Astrocyte (in vitro differentiated cells and primary cell): ENCODE measurements at regions not wholly inside any gene's neighbourhood (a gene's known extent, or its start where the extent isn't known, plus 50 kb on each side); places are given as distances from the start of the nearest gene placed in this dataset.
"Not testable (repeated sequence)": the region's sequence is repeated elsewhere in the genome, so short reads cannot be mapped to it uniquely, and the experiment has no call there.

Experiments used
- DNase-seq: peaks from one replicate; pipeline ENCODE4 v3.0.0-alpha.2; 2010; ENCODE audit warnings: low read depth
- FAIRE-seq: peaks from 2 replicates; lab custom pipeline; 2011; peaks lifted over from hg19 to GRCh38; lab: Jason Lieb, UNC
- H2AFZ ChIP-seq: 2 replicates; pipeline ENCODE4 v1.6.0; 2012; ENCODE audit warnings: low read depth, low read length, inconsistent platforms
- H3K27ac ChIP-seq: 2 replicates; pipeline ENCODE4 v1.5.1; 2011; ENCODE audit warnings: low read depth, low read length, inconsistent platforms
- H3K27me3 ChIP-seq: 2 replicates; pipeline ENCODE4 v1.6.0; 2011; ENCODE audit warnings: low read length, inconsistent platforms; ENCODE audit not compliant: insufficient read depth
- H3K36me3 ChIP-seq: 2 replicates; pipeline ENCODE4 v1.5.1; 2011; ENCODE audit warnings: low read length, inconsistent platforms; ENCODE audit not compliant: insufficient read depth
- H3K4me1 ChIP-seq: 2 replicates; pipeline ENCODE4 v1.5.1; 2011; ENCODE audit warnings: low read length, inconsistent platforms; ENCODE audit not compliant: insufficient read depth
- H3K4me2 ChIP-seq: 2 replicates; pipeline ENCODE4 v1.6.0; 2012; ENCODE audit warnings: low read length, inconsistent platforms
- H3K4me3 ChIP-seq: 2 replicates; pipeline ENCODE4 v1.5.1; 2011; ENCODE audit warnings: low read depth, mild to moderate bottlenecking, low read length, inconsistent platforms; ENCODE audit not compliant: insufficient read depth
- H3K79me2 ChIP-seq: 2 replicates; pipeline ENCODE4 v1.6.0; 2012; ENCODE audit warnings: mild to moderate bottlenecking, low read length, inconsistent platforms; ENCODE audit not compliant: insufficient read depth
- H3K9ac ChIP-seq: 2 replicates; pipeline ENCODE4 v1.6.0; 2012; ENCODE audit warnings: mild to moderate bottlenecking, low read length, inconsistent platforms
- H3K9me3 ChIP-seq: 2 replicates; pipeline ENCODE4 v1.5.1; 2012; ENCODE audit warnings: low read depth, mild to moderate bottlenecking, low read length, inconsistent platforms; ENCODE audit not compliant: insufficient read depth
- H4K20me1 ChIP-seq: 2 replicates; pipeline ENCODE4 v1.6.0; 2012; ENCODE audit warnings: low read length, inconsistent platforms; ENCODE audit not compliant: insufficient read depth
- H3K27ac Mint-ChIP-seq: one replicate; pipeline ENCODE4 v1.8.0; 2021; ENCODE audit warnings: mild to moderate bottlenecking, mixed read lengths; ENCODE audit not compliant: unreplicated experiment
- H3K27me3 Mint-ChIP-seq: one replicate; pipeline ENCODE4 v1.8.0; 2021; ENCODE audit warnings: low read depth, mixed read lengths; ENCODE audit not compliant: unreplicated experiment
- H3K36me3 Mint-ChIP-seq: one replicate; pipeline ENCODE4 v1.8.0; 2021; ENCODE audit warnings: low read depth, mixed read lengths; ENCODE audit not compliant: unreplicated experiment
- H3K4me1 Mint-ChIP-seq: one replicate; pipeline ENCODE4 v1.8.0; 2021; ENCODE audit warnings: low read depth, mixed read lengths; ENCODE audit not compliant: unreplicated experiment
- H3K4me3 Mint-ChIP-seq: one replicate; pipeline ENCODE4 v1.8.0; 2021; ENCODE audit warnings: mild to moderate bottlenecking, moderate library complexity, mixed read lengths; ENCODE audit not compliant: unreplicated experiment
- H3K9me3 Mint-ChIP-seq: one replicate; pipeline ENCODE4 v1.8.0; 2021; ENCODE audit warnings: mild to moderate bottlenecking, mixed read lengths; ENCODE audit not compliant: unreplicated experiment
- EZH2 ChIP-seq: IDR thresholded peaks from 2 replicates; pipeline ENCODE4 v1.6.1; 2012; ENCODE audit warnings: mild to moderate bottlenecking, low read length, inconsistent platforms; ENCODE audit not compliant: insufficient read depth
- TF ChIP-seq, protein P1 (sequence below): IDR thresholded peaks from 2 replicates; pipeline ENCODE4 v1.5.1; 2011; ENCODE audit warnings: low read depth, mild to moderate bottlenecking, inconsistent platforms, low read length, moderate library complexity; ENCODE audit not compliant: insufficient read depth

DNA sequence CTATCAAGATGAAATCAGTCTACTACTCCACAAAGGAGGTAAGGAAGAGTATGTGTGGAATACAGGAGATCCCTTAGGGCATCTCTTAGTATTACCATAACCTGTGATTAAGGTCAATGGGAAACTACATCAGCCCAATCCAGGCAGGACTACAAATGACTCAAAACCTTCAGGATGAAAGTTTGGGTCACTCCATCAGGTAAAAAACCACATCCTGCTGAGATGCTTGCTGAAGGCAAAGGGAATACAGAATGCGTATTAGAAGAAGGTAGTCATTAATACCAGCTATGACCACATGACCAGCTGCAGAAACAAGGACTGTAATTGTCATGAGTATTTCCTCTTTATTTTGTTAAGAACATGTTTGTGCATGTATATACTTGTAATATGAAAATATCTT is 418.8 kb downstream of the DTWD2 start:
- not testable (repeated sequence) for H3K9ac ChIP-seq, H3K36me3 ChIP-seq, H3K36me3 Mint-ChIP-seq, H3K4me3 Mint-ChIP-seq, FAIRE-seq, H3K4me3 ChIP-seq, H3K9me3 Mint-ChIP-seq, H3K27me3 Mint-ChIP-seq, H3K4me1 ChIP-seq, H3K79me2 ChIP-seq, H2AFZ ChIP-seq, H3K27ac Mint-ChIP-seq, H4K20me1 ChIP-seq, H3K4me1 Mint-ChIP-seq, H3K27me3 ChIP-seq, H3K9me3 ChIP-seq, DNase-seq, H3K4me2 ChIP-seq, H3K27ac ChIP-seq

DNA sequence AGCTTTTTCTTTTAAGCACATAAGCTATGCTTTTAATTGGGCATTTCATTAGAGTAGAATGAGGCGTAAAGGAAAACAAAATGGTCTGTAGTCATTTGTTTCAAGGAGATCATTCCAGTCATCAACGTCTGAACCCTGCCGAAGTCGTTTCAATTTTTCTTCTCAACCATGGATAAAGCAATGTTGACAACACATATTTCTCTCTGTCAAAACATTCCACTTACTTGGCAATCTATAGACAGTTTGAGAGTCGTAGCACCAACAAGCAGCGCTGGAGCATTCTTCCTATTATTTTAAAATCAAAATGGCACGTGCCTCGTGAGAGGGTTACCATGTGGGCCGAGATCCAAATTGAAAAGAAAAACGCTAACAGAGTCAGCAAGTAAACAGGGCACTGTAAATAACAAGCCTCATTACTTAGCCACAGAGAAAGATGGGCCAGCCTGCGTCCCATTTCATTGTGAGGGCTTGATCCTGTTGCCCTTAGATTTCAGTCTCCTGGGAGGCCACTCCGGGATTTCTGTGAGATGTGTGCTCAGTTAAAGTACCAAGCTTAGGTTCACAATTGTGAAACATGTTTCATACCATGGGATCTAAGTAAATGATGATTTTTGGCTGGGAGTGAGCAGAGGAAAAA is 422.9 kb downstream of the DTWD2 start:
- no peak for FAIRE-seq
- TF ChIP-seq, protein P1, sequence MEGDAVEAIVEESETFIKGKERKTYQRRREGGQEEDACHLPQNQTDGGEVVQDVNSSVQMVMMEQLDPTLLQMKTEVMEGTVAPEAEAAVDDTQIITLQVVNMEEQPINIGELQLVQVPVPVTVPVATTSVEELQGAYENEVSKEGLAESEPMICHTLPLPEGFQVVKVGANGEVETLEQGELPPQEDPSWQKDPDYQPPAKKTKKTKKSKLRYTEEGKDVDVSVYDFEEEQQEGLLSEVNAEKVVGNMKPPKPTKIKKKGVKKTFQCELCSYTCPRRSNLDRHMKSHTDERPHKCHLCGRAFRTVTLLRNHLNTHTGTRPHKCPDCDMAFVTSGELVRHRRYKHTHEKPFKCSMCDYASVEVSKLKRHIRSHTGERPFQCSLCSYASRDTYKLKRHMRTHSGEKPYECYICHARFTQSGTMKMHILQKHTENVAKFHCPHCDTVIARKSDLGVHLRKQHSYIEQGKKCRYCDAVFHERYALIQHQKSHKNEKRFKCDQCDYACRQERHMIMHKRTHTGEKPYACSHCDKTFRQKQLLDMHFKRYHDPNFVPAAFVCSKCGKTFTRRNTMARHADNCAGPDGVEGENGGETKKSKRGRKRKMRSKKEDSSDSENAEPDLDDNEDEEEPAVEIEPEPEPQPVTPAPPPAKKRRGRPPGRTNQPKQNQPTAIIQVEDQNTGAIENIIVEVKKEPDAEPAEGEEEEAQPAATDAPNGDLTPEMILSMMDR: no peak
- no peak for TF ChIP-seq EZH2

GRCh38 chr5:118561971-118562370 is 426.4 kb downstream of the DTWD2 start:
- no peak for FAIRE-seq
- H3K9me3 Mint-ChIP-seq: no peaks in the 10 kb centered on the region

More for the DNA sequence above, 422.9 kb downstream of the DTWD2 start:
- Mint-ChIP-seq H3K27me3 (no peaks in the 10 kb centered on the region), H3K36me3 (no peaks in the 10 kb centered on the region), H3K9me3 (no peaks in the 10 kb centered on the region), H3K4me1 (no peaks in the 10 kb centered on the region), H3K4me3 (no peak overlapping the region), H3K27ac (no peak overlapping the region)
- Histone ChIP-seq H3K9me3 (no peaks in the 10 kb centered on the region), H3K27me3 (no peaks in the 10 kb centered on the region), H3K79me2 (no peaks in the 10 kb centered on the region), H3K9ac (no peak overlapping the region), H2AFZ (no peak overlapping the region), H4K20me1 (no peaks in the 10 kb centered on the region), H3K4me3 (no peak overlapping the region), H3K4me2 (no peak overlapping the region), H3K4me1 (no peaks in the 10 kb centered on the region), H3K36me3 (no peaks in the 10 kb centered on the region), H3K27ac (no peak overlapping the region)
- no peak for DNase-seq

More at GRCh38 chr5:118561971-118562370, 426.4 kb downstream of the DTWD2 start:
- no peaks in the 10 kb centered on the region for H4K20me1 ChIP-seq
- no peaks in the 10 kb centered on the region for H3K27me3 ChIP-seq
- H3K4me3 Mint-ChIP-seq: no peak overlapping the region
- no peak overlapping the region for H3K27ac ChIP-seq
- no peak overlapping the region for H3K4me3 ChIP-seq
- no peaks in the 10 kb centered on the region for H3K27me3 Mint-ChIP-seq
- H3K36me3 ChIP-seq: no peaks in the 10 kb centered on the region
- H3K9ac ChIP-seq: no peak overlapping the region
- H3K27ac Mint-ChIP-seq: no peak overlapping the region
- H3K79me2 ChIP-seq: no peaks in the 10 kb centered on the region
- no peaks in the 10 kb centered on the region for H3K36me3 Mint-ChIP-seq
- no peaks in the 10 kb centered on the region for H3K9me3 ChIP-seq
- no peaks in the 10 kb centered on the region for H3K4me1 ChIP-seq
- H3K4me1 Mint-ChIP-seq: peaks cover 13% of the 10 kb centered on the region
- no peak for DNase-seq
- TF ChIP-seq, protein P1: no peak
- no peak for TF ChIP-seq EZH2
- no peak overlapping the region for H3K4me2 ChIP-seq
- no peak overlapping the region for H2AFZ ChIP-seq
